Pulmonary artery endothelial cell (primary cell): ENCODE measurements at regions not wholly inside any gene's neighbourhood (a gene's known extent, or its start where the extent isn't known, plus 50 kb on each side); places are given as distances from the start of the nearest gene placed in this dataset.

Source experiments
- DNase-seq: peaks from one replicate; pipeline ENCODE4 v3.0.0-alpha.2; 2011; ENCODE audit warnings: low read depth, low spot score

GRCh38 chr14:42163136-42163535, 556.5 kb downstream of the LRFN5 start:
- DNase-seq, result no peak

GRCh38 chr14:42159138-42159537, 552.5 kb downstream of the LRFN5 start:
- DNase-seq, result no peak

GRCh38 chr14:42149609-42150261, 543.1 kb downstream of the LRFN5 start:
- DNase-seq, result no peak

- no peak for DNase-seq
Measured at GRCh38 chr14:42145766-42146165, 539.1 kb downstream of the LRFN5 start.

- DNase-seq, result no peak
Measured at GRCh38 chr14:42143114-42143513, 536.4 kb downstream of the LRFN5 start.

- no peak for DNase-seq
Measured at GRCh38 chr14:42141328-42141727, 534.7 kb downstream of the LRFN5 start.

GRCh38 chr14:42140831-42141279, 534.2 kb downstream of the LRFN5 start:
- DNase-seq, result no peak

- no peak for DNase-seq
Measured at GRCh38 chr14:42140001-42140400, 533.3 kb downstream of the LRFN5 start.

GRCh38 chr14:42138406-42138805, 531.7 kb downstream of the LRFN5 start:
- DNase-seq, result no peak

- DNase-seq, result no peak
Measured at GRCh38 chr14:42130815-42131214, 524.1 kb downstream of the LRFN5 start.

- DNase-seq, result no peak
Measured at GRCh38 chr14:42123526-42123925, 516.9 kb downstream of the LRFN5 start.

- no peak for DNase-seq
Measured at GRCh38 chr14:42113358-42114069, 506.8 kb downstream of the LRFN5 start.

- no peak for DNase-seq
Measured at GRCh38 chr14:42112108-42112507, 505.4 kb downstream of the LRFN5 start.

- DNase-seq, result no peak
Measured at GRCh38 chr14:42111355-42111754, 504.7 kb downstream of the LRFN5 start.

GRCh38 chr14:42110167-42110566, 503.5 kb downstream of the LRFN5 start:
- no peak for DNase-seq

GRCh38 chr14:42095155-42095554, 488.5 kb downstream of the LRFN5 start:
- no peak for DNase-seq

GRCh38 chr14:42090122-42090521, 483.4 kb downstream of the LRFN5 start:
- no peak for DNase-seq

GRCh38 chr14:42079911-42080310, 473.2 kb downstream of the LRFN5 start:
- no peak for DNase-seq

GRCh38 chr14:42078345-42078744, 471.7 kb downstream of the LRFN5 start:
- DNase-seq, result no peak

- no peak for DNase-seq
Measured at GRCh38 chr14:42070031-42070430, 463.4 kb downstream of the LRFN5 start.

GRCh38 chr14:42057111-42057510, 450.4 kb downstream of the LRFN5 start:
- DNase-seq, result no peak

- DNase-seq, result no peak
Measured at GRCh38 chr14:42047421-42048055, 440.9 kb downstream of the LRFN5 start.

- no peak for DNase-seq
Measured at GRCh38 chr14:42045383-42045782, 438.7 kb downstream of the LRFN5 start.
